GM23338 (cell line): ENCODE measurements at regions not wholly inside any gene's neighbourhood (a gene's known extent, or its start where the extent isn't known, plus 50 kb on each side); places are given as distances from the start of the nearest gene placed in this dataset.

Source experiments
- ATAC-seq: fragments of 200-7000 bp; cut with Tn5 transposase; 3 replicates; pipeline ENCODE4 v1.9.1; 2020
- DNase-seq: peaks from one replicate; pipeline ENCODE4 v3.0.0-alpha.2; 2015; ENCODE audit warnings: low spot score
- H2AFZ ChIP-seq: fragments of 200-600 bp; sonication (generic); 2 replicates; pipeline ENCODE4 v1.8.0; 2016; ENCODE audit warnings: antibody characterized with exemption, mild to moderate bottlenecking, moderate library complexity
- H3F3A ChIP-seq: fragments of 200-600 bp; sonication (generic); replicated peaks from 2 replicates; pipeline ENCODE4 v1.8.0; 2017; ENCODE audit warnings: antibody characterized with exemption, mixed run types, low read depth
- H3K27ac ChIP-seq: fragments of 200-600 bp; sonication (generic); 2 replicates; pipeline ENCODE4 v1.6.1; 2016; ENCODE audit warnings: low read depth
- H3K27me3 ChIP-seq: fragments of 200-600 bp; sonication (generic); 2 replicates; pipeline ENCODE4 v1.8.0; 2016; ENCODE audit warnings: mild to moderate bottlenecking, mixed run types, moderate library complexity; ENCODE audit not compliant: insufficient read depth
- H3K36me3 ChIP-seq: fragments of 200-600 bp; sonication (generic); 2 replicates; pipeline ENCODE4 v1.8.0; 2016; ENCODE audit warnings: mild to moderate bottlenecking; ENCODE audit not compliant: insufficient read depth
- H3K4me1 ChIP-seq: fragments of 200-600 bp; sonication (generic); 2 replicates; pipeline ENCODE4 v1.8.0; 2016; ENCODE audit warnings: mild to moderate bottlenecking, moderate library complexity; ENCODE audit not compliant: insufficient read depth
- H3K4me2 ChIP-seq: fragments of 200-600 bp; sonication (generic); 2 replicates; pipeline ENCODE4 v1.7.1; 2017; ENCODE audit warnings: mixed run types
- H3K4me3 ChIP-seq: fragments of 200-600 bp; sonication (generic); 2 replicates; pipeline ENCODE4 v1.6.1; 2016; ENCODE audit warnings: mixed run types
- H3K79me2 ChIP-seq: fragments of 200-600 bp; sonication (generic); replicated peaks from 2 replicates; pipeline ENCODE4 v1.8.0; 2017; ENCODE audit warnings: mild to moderate bottlenecking; ENCODE audit not compliant: insufficient read depth
- H3K9me2 ChIP-seq: fragments of 200-600 bp; sonication (generic); 2 replicates; pipeline ENCODE4 v1.8.0; 2017; ENCODE audit not compliant: insufficient read depth
- H4K20me1 ChIP-seq: fragments of 200-600 bp; sonication (generic); replicated peaks from 2 replicates; pipeline ENCODE4 v1.8.0; 2017; ENCODE audit warnings: mild to moderate bottlenecking; ENCODE audit not compliant: insufficient read depth
- H3K27ac Mint-ChIP-seq: 2 replicates; pipeline ENCODE4 v1.8.0; 2020; ENCODE audit warnings: inconsistent platforms, mild to moderate bottlenecking, moderate library complexity, mixed read lengths
- H3K27me3 Mint-ChIP-seq: 3 replicates; pipeline ENCODE4 v1.8.0; 2022; ENCODE audit warnings: low read depth, mild to moderate bottlenecking, moderate library complexity, mixed read lengths, inconsistent platforms; ENCODE audit not compliant: insufficient read depth, poor library complexity
- H3K36me3 Mint-ChIP-seq: 3 replicates; pipeline ENCODE4 v1.8.0; 2021; ENCODE audit warnings: low read depth, mild to moderate bottlenecking, inconsistent platforms, moderate library complexity, mixed read lengths
- H3K4me1 Mint-ChIP-seq: 3 replicates; pipeline ENCODE4 v1.8.0; 2020; ENCODE audit warnings: mild to moderate bottlenecking, inconsistent platforms, mixed read lengths
- H3K4me3 Mint-ChIP-seq: 3 replicates; pipeline ENCODE4 v1.8.0; 2021; ENCODE audit warnings: moderate library complexity, mild to moderate bottlenecking, inconsistent platforms, mixed read lengths
- H3K9me3 Mint-ChIP-seq: 3 replicates; pipeline ENCODE4 v1.8.0; 2020; ENCODE audit warnings: moderate library complexity, mild to moderate bottlenecking, inconsistent platforms, mixed read lengths
- CREB1 ChIP-seq: fragments of 250-450 bp; sonication (Bioruptor Pico); IDR thresholded peaks from 2 replicates; pipeline ENCODE4 v1.5.0; 2020; ENCODE audit warnings: low read depth, mild to moderate bottlenecking, moderate library complexity
- EZH2 ChIP-seq: fragments of 200-600 bp; sonication (generic); IDR thresholded peaks from one replicate; pipeline ENCODE4 v1.8.0; 2017; ENCODE audit warnings: antibody characterized with exemption, mild to moderate bottlenecking, low read depth; ENCODE audit not compliant: unreplicated experiment
- EZH2phosphoT487 ChIP-seq: fragments of 200-600 bp; sonication (generic); IDR thresholded peaks from one replicate; pipeline ENCODE4 v1.8.1; 2018; ENCODE audit warnings: antibody characterized with exemption; ENCODE audit not compliant: unreplicated experiment
- JUNB ChIP-seq: IDR thresholded peaks from one replicate; pipeline ENCODE4 v1.6.1; 2016; ENCODE audit warnings: antibody characterized with exemption; ENCODE audit not compliant: unreplicated experiment
- NANOG ChIP-seq: IDR thresholded peaks from 2 replicates; pipeline ENCODE4 v1.6.1; 2016; ENCODE audit warnings: antibody characterized with exemption, borderline replicate concordance
- POLR2AphosphoS5 ChIP-seq: IDR thresholded peaks from 2 replicates; pipeline ENCODE4 v1.6.1; 2016; ENCODE audit warnings: antibody characterized with exemption, low read depth
- REST ChIP-seq: IDR thresholded peaks from one replicate; pipeline ENCODE4 v1.6.1; 2018; ENCODE audit warnings: antibody characterized with exemption; ENCODE audit not compliant: unreplicated experiment
- STAT1 ChIP-seq: IDR thresholded peaks from one replicate; pipeline ENCODE4 v1.6.1; 2016; ENCODE audit warnings: antibody characterized with exemption; ENCODE audit not compliant: unreplicated experiment
- ZNF114 ChIP-seq: fragments of 250-450 bp; sonication (Bioruptor Pico); IDR thresholded peaks from 2 replicates; pipeline ENCODE4 v1.5.0; 2020; ENCODE audit warnings: mild to moderate bottlenecking, moderate library complexity
- ZNF462 ChIP-seq: fragments of 250-450 bp; sonication (Bioruptor Pico); IDR thresholded peaks from 2 replicates; pipeline ENCODE4 v1.5.0; 2020; ENCODE audit warnings: mild to moderate bottlenecking, moderate library complexity

- H4K20me1 ChIP-seq = no peaks in the 10 kb centered on the region
- TF ChIP-seq ZNF462 (CRISPR knock-in tag) (no peak), EZH2 (no peak), POLR2AphosphoS5 (no peak), STAT1 (no peak), CREB1 (no peak), JUNB (no peak), NANOG (no peak), ZNF114 (CRISPR knock-in tag) (no peak)
- H3K4me3 ChIP-seq = no peak overlapping the region
- H3K36me3 ChIP-seq = no peaks in the 10 kb centered on the region
- H3K4me2 ChIP-seq = no peak overlapping the region
- no peaks in the 10 kb centered on the region for H3F3A ChIP-seq
- H3K27ac ChIP-seq = no peak overlapping the region
- Mint-ChIP-seq H3K27ac (no peak overlapping the region), H3K27me3 (no peaks in the 10 kb centered on the region), H3K4me3 (no peak overlapping the region), H3K9me3 (no peaks in the 10 kb centered on the region), H3K4me1 (peaks cover 3% of the 10 kb centered on the region), H3K36me3 (no peaks in the 10 kb centered on the region)
- ATAC-seq (no peak), DNase-seq (no peak)
- H3K9me2 ChIP-seq = no peaks in the 10 kb centered on the region
- H3K79me2 ChIP-seq = no peaks in the 10 kb centered on the region
- H3K4me1 ChIP-seq = no peaks in the 10 kb centered on the region
- H3K27me3 ChIP-seq = no peaks in the 10 kb centered on the region
- H2AFZ ChIP-seq = no peak overlapping the region
Measured at GRCh38 chr4:85062466-85062865, 96.0 kb upstream of the WDFY3 start.

- H3K4me1 Mint-ChIP-seq = peaks cover 3% of the 10 kb centered on the region
- H3K27ac Mint-ChIP-seq = no peak overlapping the region
- H3K36me3 Mint-ChIP-seq = no peaks in the 10 kb centered on the region
- no peaks in the 10 kb centered on the region for H3K27me3 Mint-ChIP-seq
- Histone ChIP-seq H3K4me2 (no peak overlapping the region), H3K27ac (no peak overlapping the region), H3K4me1 (no peaks in the 10 kb centered on the region), H3K4me3 (no peak overlapping the region), H3K36me3 (no peaks in the 10 kb centered on the region), H3K79me2 (no peaks in the 10 kb centered on the region), H4K20me1 (no peaks in the 10 kb centered on the region), H2AFZ (no peak overlapping the region), H3K9me2 (peaks cover 8% of the 10 kb centered on the region; the same call in 1 of the 2 replicates), H3K27me3 (no peaks in the 10 kb centered on the region), H3F3A (no peaks in the 10 kb centered on the region)
- DNase-seq (no peak), ATAC-seq (no peak)
- no peak for TF ChIP-seq CREB1
- no peak for TF ChIP-seq POLR2AphosphoS5
- TF ChIP-seq STAT1 = no peak
- no peak for TF ChIP-seq JUNB
- no peak for TF ChIP-seq REST
- no peak for TF ChIP-seq NANOG
- no peak for TF ChIP-seq EZH2phosphoT487
- no peak overlapping the region for H3K4me3 Mint-ChIP-seq
- no peaks in the 10 kb centered on the region for H3K9me3 Mint-ChIP-seq
Measured at GRCh38 chr4:85067342-85067741, 100.9 kb upstream of the WDFY3 start.
